ENCODE measurements at regions not wholly inside any gene's neighbourhood (a gene's known extent, or its start where the extent isn't known, plus 50 kb on each side); places are given as distances from the start of the nearest gene placed in this dataset.
"Not testable (repeated sequence)": the region's sequence is repeated elsewhere in the genome, so short reads cannot be mapped to it uniquely, and the experiment has no call there.

DNA sequence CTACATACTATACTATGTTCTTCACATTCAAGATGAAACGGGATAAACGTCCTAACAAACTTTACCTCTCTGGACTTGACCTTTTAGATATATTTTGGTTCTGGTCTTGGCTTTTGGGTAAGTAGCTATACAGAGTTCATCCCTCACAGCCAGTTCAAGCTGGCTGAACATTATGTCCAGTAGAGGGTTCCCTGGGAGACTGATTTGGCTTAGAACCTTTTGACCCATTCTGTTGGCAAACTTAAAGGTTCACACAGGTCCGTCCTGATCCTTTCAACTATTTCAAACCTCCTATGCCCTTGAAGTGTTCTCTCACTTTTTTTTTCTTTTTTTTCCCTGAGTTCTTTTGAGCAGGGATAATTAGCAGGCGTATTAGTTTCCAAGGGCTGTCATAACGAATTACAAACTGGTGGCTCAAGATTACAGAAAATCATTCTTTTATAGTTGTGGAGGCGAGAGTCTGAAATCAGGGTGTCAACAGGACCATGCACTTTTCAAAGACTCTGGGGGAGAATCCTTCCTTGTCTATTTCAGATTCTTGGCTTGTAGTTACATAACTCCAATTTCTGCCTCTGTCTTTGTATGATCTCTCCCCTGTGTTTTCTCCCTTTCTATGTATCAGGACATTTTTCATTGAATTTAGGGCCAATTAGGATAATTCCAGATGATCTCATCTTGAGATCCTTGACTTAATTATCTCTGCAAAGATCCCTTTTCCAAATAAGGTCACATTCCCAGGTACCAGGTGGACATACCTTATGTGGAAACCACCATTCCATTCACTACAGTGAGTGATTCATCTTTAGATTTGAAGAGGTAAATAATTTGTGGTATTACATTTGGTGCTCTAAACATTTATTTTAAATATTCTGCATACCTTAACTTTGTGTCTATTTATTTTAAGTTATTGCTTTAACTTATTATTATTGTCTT lies 257.4 kb upstream of the USP25 start:
- no peak for DNase-seq (ENCODE audit: low spot score)
- TF ChIP-seq, protein P1, sequence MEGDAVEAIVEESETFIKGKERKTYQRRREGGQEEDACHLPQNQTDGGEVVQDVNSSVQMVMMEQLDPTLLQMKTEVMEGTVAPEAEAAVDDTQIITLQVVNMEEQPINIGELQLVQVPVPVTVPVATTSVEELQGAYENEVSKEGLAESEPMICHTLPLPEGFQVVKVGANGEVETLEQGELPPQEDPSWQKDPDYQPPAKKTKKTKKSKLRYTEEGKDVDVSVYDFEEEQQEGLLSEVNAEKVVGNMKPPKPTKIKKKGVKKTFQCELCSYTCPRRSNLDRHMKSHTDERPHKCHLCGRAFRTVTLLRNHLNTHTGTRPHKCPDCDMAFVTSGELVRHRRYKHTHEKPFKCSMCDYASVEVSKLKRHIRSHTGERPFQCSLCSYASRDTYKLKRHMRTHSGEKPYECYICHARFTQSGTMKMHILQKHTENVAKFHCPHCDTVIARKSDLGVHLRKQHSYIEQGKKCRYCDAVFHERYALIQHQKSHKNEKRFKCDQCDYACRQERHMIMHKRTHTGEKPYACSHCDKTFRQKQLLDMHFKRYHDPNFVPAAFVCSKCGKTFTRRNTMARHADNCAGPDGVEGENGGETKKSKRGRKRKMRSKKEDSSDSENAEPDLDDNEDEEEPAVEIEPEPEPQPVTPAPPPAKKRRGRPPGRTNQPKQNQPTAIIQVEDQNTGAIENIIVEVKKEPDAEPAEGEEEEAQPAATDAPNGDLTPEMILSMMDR (IDR thresholded peaks at IDR 0.05; ENCODE audit: extremely low read depth, missing control alignments) = no peak

GRCh38 chr21:15477773-15478172 lies 252.0 kb upstream of the USP25 start:
- DNase-seq (ENCODE audit: low spot score) = not testable (repeated sequence)

DNA sequence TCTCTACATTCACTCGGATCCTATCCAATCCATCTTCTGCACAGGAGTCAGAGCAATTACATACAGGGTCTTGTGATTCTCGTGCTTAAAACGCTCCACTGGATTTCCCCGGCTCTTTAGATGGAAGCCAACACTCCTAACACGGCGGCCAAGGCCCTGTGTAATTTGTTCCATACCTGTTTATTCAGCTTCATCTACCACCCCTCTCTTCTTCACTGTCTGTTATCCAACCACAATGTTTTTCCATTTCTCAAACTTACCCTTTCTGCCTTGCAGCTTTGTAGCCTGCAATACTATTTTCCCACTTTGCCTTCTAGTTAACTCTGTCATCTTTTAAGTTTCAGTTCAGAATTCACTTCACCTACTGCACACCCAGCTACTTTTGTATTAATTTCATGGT lies 249.6 kb upstream of the USP25 start:
- no peak for DNase-seq (ENCODE audit: low spot score)
- TF ChIP-seq, protein P1 (IDR thresholded peaks at IDR 0.05; ENCODE audit: extremely low read depth, missing control alignments) = no peak

- DNase-seq (ENCODE audit: low spot score) = peak; percentile 70
- TF ChIP-seq, protein P1 (IDR thresholded peaks at IDR 0.05; ENCODE audit: extremely low read depth, missing control alignments) = peak; percentile 70
These were observed 246.5 kb upstream of the USP25 start for GRCh38 chr21:15483138-15483780.

DNA sequence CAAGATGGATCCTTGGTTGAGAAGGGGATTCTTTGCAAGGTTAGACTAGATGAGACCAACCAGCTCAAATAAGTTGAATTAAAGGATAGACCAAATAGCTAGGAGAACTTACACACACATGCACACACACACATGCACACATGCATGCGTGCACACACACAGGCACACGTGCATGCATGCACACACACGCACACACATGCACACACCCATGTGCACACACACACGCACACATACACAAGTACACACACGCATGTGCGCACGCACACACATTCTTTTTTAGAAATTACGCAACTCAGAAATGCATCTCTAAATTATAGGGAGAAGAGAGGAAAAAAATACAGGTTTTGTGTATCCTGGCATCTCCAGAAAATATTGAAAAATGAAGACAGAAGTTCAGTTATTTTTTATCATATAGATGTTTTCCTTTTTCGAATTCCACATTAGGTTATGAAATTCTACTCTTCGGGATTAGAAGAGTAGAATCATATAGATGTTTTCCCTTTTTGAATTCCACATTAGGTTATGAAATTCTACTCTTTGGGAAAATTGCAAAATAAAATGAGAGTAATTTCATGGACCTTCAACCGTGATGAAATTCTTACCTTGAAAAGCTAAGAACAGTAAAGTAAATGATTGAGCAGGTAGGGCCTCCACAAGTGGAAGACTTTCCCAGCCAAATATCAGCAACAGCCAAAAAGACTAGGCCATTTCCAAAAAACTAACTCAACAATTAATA lies 243.2 kb upstream of the USP25 start:
- TF ChIP-seq, protein P1 (IDR thresholded peaks at IDR 0.05; ENCODE audit: extremely low read depth, missing control alignments) = no peak
- DNase-seq (ENCODE audit: low spot score) = no peak

GRCh38 chr21:15487196-15487550 lies 242.6 kb upstream of the USP25 start:
- TF ChIP-seq, protein P1 (IDR thresholded peaks at IDR 0.05; ENCODE audit: extremely low read depth, missing control alignments) = no peak
- DNase-seq (ENCODE audit: low spot score) = no peak

GRCh38 chr21:15491100-15491499 lies 238.7 kb upstream of the USP25 start:
- no peak for DNase-seq (ENCODE audit: low spot score)
- TF ChIP-seq, protein P1 (IDR thresholded peaks at IDR 0.05; ENCODE audit: extremely low read depth, missing control alignments) = no peak

Data from GM20000 (cell line).